ENCODE measurements at regions not wholly inside any gene's neighbourhood (a gene's known extent, or its start where the extent isn't known, plus 50 kb on each side); places are given as distances from the start of the nearest gene placed in this dataset.

GRCh38 chr6:1045239-1045638 lies 266.7 kb upstream of the FOXQ1 start:
- Histone ChIP-seq H3K9ac (ENCODE audit: low read length in 5 of 5) (no peak overlapping the region), H3K27me3 (ENCODE audit: control insufficient read depth in 5 of 5, insufficient read depth in 4 of 5, low read length in 5 of 5) (peaks cover 3 to 22% (median 14%) of the 10 kb centered on the region in 5 donors), H3K36me3 (ENCODE audit: control insufficient read depth in 5 of 5, insufficient read depth in 5 of 5, low read length in 5 of 5) (no peaks in the 10 kb centered on the region), H3K4me3 (ENCODE audit: low read depth in 1 of 5, low read length in 5 of 5) (no peak overlapping the region), H3K4me1 (ENCODE audit: control insufficient read depth in 5 of 5, insufficient read depth in 5 of 5, low read length in 5 of 5) (peaks cover 0 to 6% (median 2%) of the 10 kb centered on the region in 5 donors), H3K9me3 (ENCODE audit: control insufficient read depth in 5 of 5, low read length in 5 of 5) (peaks cover 0 to 2% (median 0%) of the 10 kb centered on the region in 5 donors), H3K27ac (ENCODE audit: low read depth, low read length) (no peak overlapping the region)

DNA sequence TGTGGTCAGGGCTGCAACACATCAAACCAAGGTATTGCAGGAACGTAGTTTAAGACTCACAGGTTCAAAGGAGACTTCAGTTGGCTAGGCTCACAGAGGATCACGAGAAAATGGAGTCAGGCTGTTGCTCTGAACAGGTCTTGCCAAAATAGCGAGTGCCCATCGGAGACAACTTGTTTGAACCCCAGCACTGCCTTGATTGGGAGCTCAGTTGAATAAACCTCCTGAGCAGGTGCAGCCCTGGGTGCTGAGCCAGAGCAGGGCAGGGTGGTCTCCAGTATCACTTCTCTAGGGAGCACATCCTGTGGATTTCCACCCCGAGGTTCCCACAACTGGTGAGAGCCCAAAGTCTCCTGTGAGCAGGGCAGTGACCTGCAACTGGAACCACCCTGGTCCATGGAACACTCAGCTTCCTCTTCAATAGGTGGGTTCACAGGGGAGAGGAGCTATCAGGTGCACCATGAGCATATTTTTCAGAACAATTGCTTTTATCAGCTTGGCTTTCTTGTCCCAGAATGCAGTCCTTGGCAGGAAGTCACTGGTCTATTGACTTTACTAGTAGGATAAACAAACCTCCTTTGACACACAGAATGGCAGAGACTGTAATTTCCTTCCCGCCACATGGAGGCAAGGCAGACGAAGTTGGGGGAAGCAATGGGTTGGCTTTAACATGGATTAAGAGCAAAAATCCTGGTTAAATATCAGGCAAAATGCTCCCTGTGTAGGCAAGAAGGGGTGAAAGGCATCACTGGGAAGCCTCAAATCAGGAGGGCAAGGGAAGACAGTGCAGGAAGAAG lies 267.7 kb upstream of the FOXQ1 start:
- Histone ChIP-seq H3K4me1 (ENCODE audit: control insufficient read depth in 5 of 5, insufficient read depth in 5 of 5, low read length in 5 of 5) (peaks cover 0 to 6% (median 2%) of the 10 kb centered on the region in 5 donors), H3K9ac (ENCODE audit: low read length in 5 of 5) (no peak overlapping the region), H3K27me3 (ENCODE audit: control insufficient read depth in 5 of 5, insufficient read depth in 4 of 5, low read length in 5 of 5) (peaks cover 3 to 22% (median 14%) of the 10 kb centered on the region in 5 donors), H3K9me3 (ENCODE audit: control insufficient read depth in 5 of 5, low read length in 5 of 5) (peaks cover 0 to 2% (median 0%) of the 10 kb centered on the region in 5 donors), H3K4me3 (ENCODE audit: low read depth in 1 of 5, low read length in 5 of 5) (no peak overlapping the region), H3K27ac (ENCODE audit: low read depth, low read length) (no peak overlapping the region), H3K36me3 (ENCODE audit: control insufficient read depth in 5 of 5, insufficient read depth in 5 of 5, low read length in 5 of 5) (no peaks in the 10 kb centered on the region)

- Histone ChIP-seq H3K27me3 (ENCODE audit: control insufficient read depth in 5 of 5, insufficient read depth in 4 of 5, low read length in 5 of 5) (peaks cover 3 to 22% (median 14%) of the 10 kb centered on the region in 5 donors), H3K27ac (ENCODE audit: low read depth, low read length) (no peak overlapping the region), H3K9ac (ENCODE audit: low read length in 5 of 5) (no peak overlapping the region), H3K9me3 (ENCODE audit: control insufficient read depth in 5 of 5, low read length in 5 of 5) (peaks cover 0 to 2% (median 0%) of the 10 kb centered on the region in 5 donors), H3K4me1 (ENCODE audit: control insufficient read depth in 5 of 5, insufficient read depth in 5 of 5, low read length in 5 of 5) (peaks cover 0 to 6% (median 2%) of the 10 kb centered on the region in 5 donors), H3K4me3 (ENCODE audit: low read depth in 1 of 5, low read length in 5 of 5) (no peak overlapping the region), H3K36me3 (ENCODE audit: control insufficient read depth in 5 of 5, insufficient read depth in 5 of 5, low read length in 5 of 5) (no peaks in the 10 kb centered on the region)
These were observed 268.5 kb upstream of the FOXQ1 start for GRCh38 chr6:1043458-1043836.

DNA sequence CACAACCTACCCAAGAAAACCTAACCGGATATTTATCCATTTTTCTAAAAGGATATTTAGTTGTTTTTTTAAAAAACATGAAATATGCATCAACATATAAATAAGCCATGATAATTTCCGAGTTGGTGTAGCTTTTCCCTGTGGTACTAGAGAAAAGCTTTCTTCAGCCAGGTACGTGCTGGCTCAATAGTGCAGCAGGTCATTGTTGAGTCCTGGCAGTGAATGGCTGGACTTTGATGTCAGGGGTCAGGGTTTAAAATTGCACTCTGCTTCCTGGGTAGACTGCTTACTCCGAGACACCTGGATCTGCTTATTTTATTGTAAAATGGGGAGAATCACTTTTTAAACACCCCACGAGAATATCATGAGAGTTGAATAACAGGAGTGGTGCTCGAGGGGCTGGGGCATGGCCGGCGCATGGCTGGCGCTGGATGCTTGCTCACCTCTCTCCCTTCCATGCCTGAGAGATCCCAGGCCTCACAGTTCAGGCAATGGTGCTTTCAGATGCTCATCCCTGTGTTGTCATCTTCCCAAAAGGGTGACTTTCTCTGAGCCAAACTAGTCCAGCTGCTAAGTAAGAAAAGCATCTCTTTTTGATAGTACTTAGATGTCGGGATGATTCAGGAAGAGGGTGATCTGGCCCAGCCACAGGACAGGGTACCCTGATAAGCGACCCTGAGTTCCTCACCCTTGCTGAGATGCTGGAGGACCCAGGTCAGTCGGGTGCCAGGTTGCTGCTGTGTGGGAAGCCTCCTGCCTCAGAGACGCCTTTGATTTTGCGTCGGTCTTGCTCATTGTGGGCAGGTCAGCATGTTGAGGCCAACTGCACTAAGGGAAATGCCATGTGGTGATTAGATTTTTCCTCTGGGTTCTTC lies 269.1 kb upstream of the FOXQ1 start:
- Histone ChIP-seq H3K27ac (ENCODE audit: low read depth, low read length) (no peak overlapping the region), H3K36me3 (ENCODE audit: control insufficient read depth in 5 of 5, insufficient read depth in 5 of 5, low read length in 5 of 5) (no peaks in the 10 kb centered on the region), H3K4me1 (ENCODE audit: control insufficient read depth in 5 of 5, insufficient read depth in 5 of 5, low read length in 5 of 5) (peaks cover 0 to 1% (median 0%) of the 10 kb centered on the region in 5 donors), H3K9ac (ENCODE audit: low read length in 5 of 5) (no peak overlapping the region), H3K4me3 (ENCODE audit: low read depth in 1 of 5, low read length in 5 of 5) (no peak overlapping the region), H3K9me3 (ENCODE audit: control insufficient read depth in 5 of 5, low read length in 5 of 5) (peaks cover 0 to 2% (median 0%) of the 10 kb centered on the region in 5 donors), H3K27me3 (ENCODE audit: control insufficient read depth in 5 of 5, insufficient read depth in 4 of 5, low read length in 5 of 5) (peaks cover 3 to 22% (median 14%) of the 10 kb centered on the region in 5 donors)

GRCh38 chr6:1040393-1040792 lies 271.5 kb upstream of the FOXQ1 start:
- Histone ChIP-seq H3K27me3 (ENCODE audit: control insufficient read depth in 5 of 5, insufficient read depth in 4 of 5, low read length in 5 of 5) (peaks cover 3 to 24% (median 14%) of the 10 kb centered on the region in 5 donors), H3K9ac (ENCODE audit: low read length in 5 of 5) (no peak overlapping the region), H3K27ac (ENCODE audit: low read depth, low read length) (no peak overlapping the region), H3K4me1 (ENCODE audit: control insufficient read depth in 5 of 5, insufficient read depth in 5 of 5, low read length in 5 of 5) (no peaks in the 10 kb centered on the region), H3K9me3 (ENCODE audit: control insufficient read depth in 5 of 5, low read length in 5 of 5) (peaks cover 0 to 2% (median 0%) of the 10 kb centered on the region in 5 donors), H3K4me3 (ENCODE audit: low read depth in 1 of 5, low read length in 5 of 5) (no peak overlapping the region), H3K36me3 (ENCODE audit: control insufficient read depth in 5 of 5, insufficient read depth in 5 of 5, low read length in 5 of 5) (no peaks in the 10 kb centered on the region)

GRCh38 chr6:1039746-1040145 lies 272.2 kb upstream of the FOXQ1 start:
- no peaks in the 10 kb centered on the region for H3K36me3 ChIP-seq (ENCODE audit: control insufficient read depth in 5 of 5, insufficient read depth in 5 of 5, low read length in 5 of 5)
- H3K4me1 ChIP-seq (ENCODE audit: control insufficient read depth in 5 of 5, insufficient read depth in 5 of 5, low read length in 5 of 5) = no peaks in the 10 kb centered on the region
- H3K4me3 ChIP-seq (ENCODE audit: low read depth in 1 of 5, low read length in 5 of 5) = no peak overlapping the region
- H3K9me3 ChIP-seq (ENCODE audit: control insufficient read depth in 5 of 5, low read length in 5 of 5) = peaks cover 0 to 2% (median 0%) of the 10 kb centered on the region in 5 donors
- H3K9ac ChIP-seq (ENCODE audit: low read length in 5 of 5) = no peak overlapping the region
- H3K27ac ChIP-seq (ENCODE audit: low read depth, low read length) = no peak overlapping the region
- peaks cover 3 to 22% (median 13%) of the 10 kb centered on the region in 5 donors for H3K27me3 ChIP-seq (ENCODE audit: control insufficient read depth in 5 of 5, insufficient read depth in 4 of 5, low read length in 5 of 5)

DNA sequence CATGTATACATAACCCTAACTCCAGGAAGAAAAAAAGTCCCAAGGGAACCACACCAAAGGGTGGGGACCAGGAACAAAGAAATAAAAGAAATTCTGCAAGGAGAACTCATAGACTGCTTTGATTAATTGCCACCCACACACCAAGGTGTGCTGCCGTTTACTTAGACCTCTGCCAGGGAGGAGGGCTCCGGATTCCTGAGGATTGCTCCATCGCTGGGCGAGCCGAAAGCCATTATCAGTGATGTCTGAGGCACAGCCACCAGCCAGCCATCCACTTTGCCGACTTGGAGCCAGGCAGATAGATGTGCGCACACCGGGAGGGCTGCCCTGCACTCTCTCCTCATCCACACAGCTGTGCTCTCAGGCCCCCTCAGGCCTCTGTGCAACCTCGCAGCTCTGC lies 272.7 kb upstream of the FOXQ1 start:
- H3K4me1 ChIP-seq (ENCODE audit: control insufficient read depth in 5 of 5, insufficient read depth in 5 of 5, low read length in 5 of 5) = no peaks in the 10 kb centered on the region
- H3K4me3 ChIP-seq (ENCODE audit: low read depth in 1 of 5, low read length in 5 of 5) = no peak overlapping the region
- H3K9ac ChIP-seq (ENCODE audit: low read length in 5 of 5) = no peak overlapping the region
- H3K27ac ChIP-seq (ENCODE audit: low read depth, low read length) = no peak overlapping the region
- H3K27me3 ChIP-seq (ENCODE audit: control insufficient read depth in 5 of 5, insufficient read depth in 4 of 5, low read length in 5 of 5) = peaks cover 3 to 16% (median 9%) of the 10 kb centered on the region in 5 donors
- H3K9me3 ChIP-seq (ENCODE audit: control insufficient read depth in 5 of 5, low read length in 5 of 5) = peaks cover 0 to 2% (median 0%) of the 10 kb centered on the region in 5 donors
- no peaks in the 10 kb centered on the region for H3K36me3 ChIP-seq (ENCODE audit: control insufficient read depth in 5 of 5, insufficient read depth in 5 of 5, low read length in 5 of 5)

- Histone ChIP-seq H3K9ac (ENCODE audit: low read length in 5 of 5) (no peak overlapping the region), H3K27me3 (ENCODE audit: control insufficient read depth in 5 of 5, insufficient read depth in 4 of 5, low read length in 5 of 5) (peaks cover 0 to 7% (median 6%) of the 10 kb centered on the region in 5 donors), H3K36me3 (ENCODE audit: control insufficient read depth in 5 of 5, insufficient read depth in 5 of 5, low read length in 5 of 5) (no peaks in the 10 kb centered on the region), H3K4me3 (ENCODE audit: low read depth in 1 of 5, low read length in 5 of 5) (no peak overlapping the region), H3K9me3 (ENCODE audit: control insufficient read depth in 5 of 5, low read length in 5 of 5) (peaks cover 0 to 2% (median 0%) of the 10 kb centered on the region in 5 donors), H3K4me1 (ENCODE audit: control insufficient read depth in 5 of 5, insufficient read depth in 5 of 5, low read length in 5 of 5) (no peaks in the 10 kb centered on the region), H3K27ac (ENCODE audit: low read depth, low read length) (no peak overlapping the region)
These were observed 274.3 kb upstream of the FOXQ1 start for GRCh38 chr6:1037430-1038202.

GRCh38 chr6:1035401-1035800 lies 276.5 kb upstream of the FOXQ1 start:
- no peak overlapping the region for H3K27ac ChIP-seq (ENCODE audit: low read depth, low read length)
- no peaks in the 10 kb centered on the region for H3K36me3 ChIP-seq (ENCODE audit: control insufficient read depth in 5 of 5, insufficient read depth in 5 of 5, low read length in 5 of 5)
- peaks cover 0 to 5% (median 3%) of the 10 kb centered on the region in 5 donors for H3K27me3 ChIP-seq (ENCODE audit: control insufficient read depth in 5 of 5, insufficient read depth in 4 of 5, low read length in 5 of 5)
- no peak overlapping the region for H3K9ac ChIP-seq (ENCODE audit: low read length in 5 of 5)
- no peak overlapping the region for H3K4me3 ChIP-seq (ENCODE audit: low read depth in 1 of 5, low read length in 5 of 5)
- H3K4me1 ChIP-seq (ENCODE audit: control insufficient read depth in 5 of 5, insufficient read depth in 5 of 5, low read length in 5 of 5) = no peaks in the 10 kb centered on the region
- H3K9me3 ChIP-seq (ENCODE audit: control insufficient read depth in 5 of 5, low read length in 5 of 5) = no peaks in the 10 kb centered on the region
